ENCODE measurements at regions not wholly inside any gene's neighbourhood (a gene's known extent, or its start where the extent isn't known, plus 50 kb on each side); places are given as distances from the start of the nearest gene placed in this dataset.

DNA sequence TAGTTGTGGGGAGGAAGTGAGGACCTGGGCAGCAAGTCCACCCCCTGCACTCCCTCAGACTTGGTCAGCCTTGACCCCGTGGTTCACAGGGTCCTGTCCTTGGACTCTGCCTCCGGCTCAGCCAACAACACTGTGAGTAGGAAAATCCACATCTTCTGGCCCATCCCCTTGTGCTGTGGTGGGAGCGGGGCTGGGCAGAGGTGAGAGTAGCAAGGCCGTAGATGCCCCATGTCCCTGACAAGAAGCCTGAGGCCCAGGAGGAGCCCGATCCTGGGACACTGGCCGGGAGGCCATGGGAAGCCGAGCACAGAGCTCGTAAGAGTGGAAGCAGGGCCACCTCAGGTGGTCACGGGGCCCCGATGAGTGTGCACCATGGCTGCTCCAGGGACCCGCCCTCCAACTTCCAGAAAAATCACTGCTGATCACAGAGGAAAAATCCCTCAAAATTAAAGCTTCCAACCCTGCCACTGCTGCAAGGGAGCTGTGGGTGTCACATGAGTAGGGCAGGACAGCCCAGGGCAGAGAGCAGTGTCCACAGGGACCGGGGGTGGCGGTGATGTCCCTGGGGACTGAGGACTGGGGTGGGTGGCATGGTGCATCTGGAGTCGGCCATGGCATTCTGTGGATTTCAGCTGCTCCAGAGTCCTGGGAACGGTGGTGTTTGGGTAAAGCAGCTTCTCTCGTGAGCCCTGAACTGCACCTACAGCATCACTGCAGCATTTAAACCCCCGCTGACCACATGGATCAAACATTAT lies 189.4 kb downstream of the DLL1 start:
- H3K4me3 ChIP-seq (ENCODE audit: low read depth, low read length) = no peak overlapping the region
- DNase-seq (ENCODE audit: low read depth) = no peak
- TF ChIP-seq, protein P1, sequence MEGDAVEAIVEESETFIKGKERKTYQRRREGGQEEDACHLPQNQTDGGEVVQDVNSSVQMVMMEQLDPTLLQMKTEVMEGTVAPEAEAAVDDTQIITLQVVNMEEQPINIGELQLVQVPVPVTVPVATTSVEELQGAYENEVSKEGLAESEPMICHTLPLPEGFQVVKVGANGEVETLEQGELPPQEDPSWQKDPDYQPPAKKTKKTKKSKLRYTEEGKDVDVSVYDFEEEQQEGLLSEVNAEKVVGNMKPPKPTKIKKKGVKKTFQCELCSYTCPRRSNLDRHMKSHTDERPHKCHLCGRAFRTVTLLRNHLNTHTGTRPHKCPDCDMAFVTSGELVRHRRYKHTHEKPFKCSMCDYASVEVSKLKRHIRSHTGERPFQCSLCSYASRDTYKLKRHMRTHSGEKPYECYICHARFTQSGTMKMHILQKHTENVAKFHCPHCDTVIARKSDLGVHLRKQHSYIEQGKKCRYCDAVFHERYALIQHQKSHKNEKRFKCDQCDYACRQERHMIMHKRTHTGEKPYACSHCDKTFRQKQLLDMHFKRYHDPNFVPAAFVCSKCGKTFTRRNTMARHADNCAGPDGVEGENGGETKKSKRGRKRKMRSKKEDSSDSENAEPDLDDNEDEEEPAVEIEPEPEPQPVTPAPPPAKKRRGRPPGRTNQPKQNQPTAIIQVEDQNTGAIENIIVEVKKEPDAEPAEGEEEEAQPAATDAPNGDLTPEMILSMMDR (conservative IDR thresholded peaks at IDR 0.05; ENCODE audit: low read depth, low read length) = no peak

DNA sequence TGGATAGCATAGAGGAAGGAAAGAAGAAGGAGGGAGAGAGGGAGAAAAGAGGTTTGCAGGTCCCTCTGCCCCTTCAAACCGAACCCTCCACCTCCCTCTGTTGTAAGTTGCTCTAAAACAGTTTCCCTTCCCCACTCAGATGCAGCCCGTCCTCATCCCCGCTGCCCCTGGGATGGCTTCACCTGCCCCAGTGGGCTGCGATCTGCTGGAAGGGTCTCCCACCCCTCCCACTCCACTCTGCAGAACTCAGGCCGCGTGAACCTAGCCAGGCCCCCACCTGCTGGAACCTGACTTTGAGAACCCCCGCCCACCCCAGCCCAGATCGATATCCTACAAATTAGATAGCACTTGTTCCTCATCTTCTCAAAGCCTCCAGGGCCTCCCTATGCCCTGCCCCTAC lies 190.8 kb downstream of the DLL1 start:
- TF ChIP-seq, protein P1 (conservative IDR thresholded peaks at IDR 0.05; ENCODE audit: low read depth, low read length) = no peak
- H3K4me3 ChIP-seq (ENCODE audit: low read depth, low read length) = no peak overlapping the region
- DNase-seq (ENCODE audit: low read depth) = no peak

- no peak overlapping the region for H3K4me3 ChIP-seq (ENCODE audit: low read depth, low read length)
- DNase-seq (ENCODE audit: low read depth) = no peak
- TF ChIP-seq, protein P1 (conservative IDR thresholded peaks at IDR 0.05; ENCODE audit: low read depth, low read length) = no peak
Observed at GRCh38 chr6:170099387-170099786, 191.5 kb downstream of the DLL1 start.

GRCh38 chr6:170098428-170099170 lies 192.3 kb downstream of the DLL1 start:
- no peak overlapping the region for H3K4me3 ChIP-seq (ENCODE audit: low read depth, low read length)
- TF ChIP-seq, protein P1 (conservative IDR thresholded peaks at IDR 0.05; ENCODE audit: low read depth, low read length) = no peak
- DNase-seq (ENCODE audit: low read depth) = no peak

DNA sequence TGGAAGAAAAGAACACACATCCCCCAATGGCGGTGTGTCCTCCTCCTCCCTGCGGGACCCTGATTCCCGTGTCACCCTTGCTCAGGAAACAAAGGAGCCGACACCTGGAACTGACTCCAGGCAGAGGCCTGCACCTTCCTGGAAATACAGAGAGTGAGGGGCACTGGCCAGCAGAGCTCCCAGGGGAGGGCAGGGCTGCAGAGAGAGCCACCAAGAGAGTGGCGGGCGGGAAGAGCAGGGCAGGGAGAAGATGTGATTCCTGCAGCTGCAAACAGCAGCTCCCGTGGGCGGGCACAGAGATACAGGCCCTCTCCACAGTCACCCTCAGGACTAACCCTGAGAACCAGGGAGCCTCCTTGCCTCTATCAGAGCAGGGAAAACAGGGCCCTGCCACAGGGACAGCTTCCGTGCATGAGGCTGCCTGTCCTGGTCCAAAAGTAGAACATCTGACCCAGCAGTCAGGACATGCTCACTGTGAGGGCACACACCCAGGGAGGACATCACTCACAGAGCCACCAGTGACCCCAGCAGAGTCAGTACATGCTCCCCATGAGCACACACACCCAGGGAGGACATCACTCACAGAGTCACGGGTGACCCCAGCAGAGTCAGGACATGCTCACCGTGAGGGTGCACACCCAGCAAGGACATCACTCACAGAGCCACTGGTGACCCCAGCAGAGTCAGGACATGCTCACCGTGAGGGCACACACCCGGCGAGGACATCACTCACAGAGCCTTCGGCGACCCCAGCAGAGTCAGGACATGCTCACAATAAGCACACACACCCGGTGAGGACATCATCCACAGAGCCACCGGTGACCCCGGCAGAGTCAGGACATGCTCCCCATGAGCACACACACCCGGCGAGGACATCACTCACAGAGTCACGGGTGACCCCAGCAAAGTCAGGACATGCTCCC lies 193.1 kb downstream of the DLL1 start:
- TF ChIP-seq, protein P1 (conservative IDR thresholded peaks at IDR 0.05; ENCODE audit: low read depth, low read length) = no peak
- DNase-seq (ENCODE audit: low read depth) = no peak

GRCh38 chr6:170096803-170097504 lies 193.9 kb downstream of the DLL1 start:
- no peak overlapping the region for H3K4me3 ChIP-seq (ENCODE audit: low read depth, low read length)
- DNase-seq (ENCODE audit: low read depth) = no peak
- TF ChIP-seq, protein P1 (conservative IDR thresholded peaks at IDR 0.05; ENCODE audit: low read depth, low read length) = no peak

More for the DNA sequence above, 193.1 kb downstream of the DLL1 start:
- no peak overlapping the region for H3K4me3 ChIP-seq (ENCODE audit: low read depth, low read length)
